ENCODE measurements at regions not wholly inside any gene's neighbourhood (a gene's known extent, or its start where the extent isn't known, plus 50 kb on each side); places are given as distances from the start of the nearest gene placed in this dataset.

DNA sequence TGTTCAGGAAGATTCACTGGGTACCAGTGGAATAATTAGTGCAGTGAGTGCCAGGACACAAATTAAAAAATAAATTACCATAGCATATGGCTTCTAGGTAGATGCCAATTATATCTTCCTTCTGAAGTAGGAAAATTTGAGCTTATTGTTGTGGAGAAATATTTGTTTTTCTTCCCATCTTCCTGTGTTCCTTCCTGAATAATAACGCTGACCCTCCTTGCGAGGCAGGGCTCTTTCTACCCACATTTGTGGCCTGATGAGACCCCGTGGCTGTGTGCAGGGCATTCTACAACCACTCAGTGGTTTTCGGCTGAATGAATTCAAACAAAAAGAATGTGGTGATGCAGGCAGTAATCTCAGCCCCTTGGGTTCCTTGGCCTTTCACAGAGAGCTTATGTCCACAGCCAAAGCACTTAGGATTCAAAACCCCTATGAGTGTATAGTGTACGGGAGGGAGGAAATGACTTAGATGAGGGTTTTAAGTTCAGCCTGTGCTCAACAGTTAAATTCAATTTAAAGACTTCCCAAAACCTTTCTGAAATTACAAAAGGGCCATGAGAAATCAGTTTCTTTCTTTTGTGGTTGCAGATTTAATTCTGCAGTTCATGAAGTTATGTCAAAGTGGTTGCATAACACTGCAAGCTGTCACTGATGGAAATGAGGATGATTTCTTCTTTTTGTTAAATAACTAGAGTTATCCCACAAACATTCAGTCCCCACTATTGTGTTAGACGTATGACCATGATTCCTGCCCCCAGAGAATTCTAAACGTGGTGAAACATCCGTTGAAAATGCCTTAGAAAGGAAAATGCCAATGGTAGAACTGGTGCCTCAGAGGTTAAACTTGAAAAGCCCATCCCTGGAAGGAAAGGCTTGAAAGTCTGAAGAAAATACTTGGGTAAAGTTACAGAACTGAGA lies 255.3 kb downstream of the FZD1 start:
- intact Hi-C loops (cut with micrococcal nuclease): no loop called here
- Histone ChIP-seq H3K9me3 (replicated peaks) (no peaks in the 10 kb centered on the region), H3K36me3 (no peaks in the 10 kb centered on the region), H3K4me3 (no peak overlapping the region), H3K27me3 (ENCODE audit: low read depth) (no peaks in the 10 kb centered on the region), H3K27ac (replicated peaks) (no peak overlapping the region), H3K4me1 (no peaks in the 10 kb centered on the region)
- no peak for DNase-seq
- TF ChIP-seq, protein P1, sequence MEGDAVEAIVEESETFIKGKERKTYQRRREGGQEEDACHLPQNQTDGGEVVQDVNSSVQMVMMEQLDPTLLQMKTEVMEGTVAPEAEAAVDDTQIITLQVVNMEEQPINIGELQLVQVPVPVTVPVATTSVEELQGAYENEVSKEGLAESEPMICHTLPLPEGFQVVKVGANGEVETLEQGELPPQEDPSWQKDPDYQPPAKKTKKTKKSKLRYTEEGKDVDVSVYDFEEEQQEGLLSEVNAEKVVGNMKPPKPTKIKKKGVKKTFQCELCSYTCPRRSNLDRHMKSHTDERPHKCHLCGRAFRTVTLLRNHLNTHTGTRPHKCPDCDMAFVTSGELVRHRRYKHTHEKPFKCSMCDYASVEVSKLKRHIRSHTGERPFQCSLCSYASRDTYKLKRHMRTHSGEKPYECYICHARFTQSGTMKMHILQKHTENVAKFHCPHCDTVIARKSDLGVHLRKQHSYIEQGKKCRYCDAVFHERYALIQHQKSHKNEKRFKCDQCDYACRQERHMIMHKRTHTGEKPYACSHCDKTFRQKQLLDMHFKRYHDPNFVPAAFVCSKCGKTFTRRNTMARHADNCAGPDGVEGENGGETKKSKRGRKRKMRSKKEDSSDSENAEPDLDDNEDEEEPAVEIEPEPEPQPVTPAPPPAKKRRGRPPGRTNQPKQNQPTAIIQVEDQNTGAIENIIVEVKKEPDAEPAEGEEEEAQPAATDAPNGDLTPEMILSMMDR (IDR thresholded peaks at IDR 0.05; ENCODE audit: borderline replicate concordance): no peak

DNA sequence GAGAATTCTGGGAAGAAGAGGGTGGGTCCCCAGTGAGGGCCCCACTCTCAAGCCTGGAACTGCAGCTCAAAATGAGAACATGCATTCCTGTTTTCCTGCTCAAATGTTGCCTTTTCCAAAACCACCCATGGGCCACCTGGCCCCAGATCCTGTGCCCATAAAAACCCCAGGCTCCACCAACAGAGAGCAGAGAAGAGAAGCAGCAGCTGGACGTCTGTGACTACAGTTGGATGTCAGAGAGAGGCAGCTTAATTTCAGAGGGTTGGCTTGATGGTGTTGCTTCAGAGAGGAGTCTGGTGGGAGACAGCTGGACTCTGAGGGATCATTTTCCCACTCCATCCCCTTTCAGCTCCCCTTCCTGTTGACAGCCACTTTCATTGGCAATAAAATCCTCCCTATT lies 256.4 kb downstream of the FZD1 start:
- no peak overlapping the region for H3K27ac ChIP-seq (replicated peaks)
- no peaks in the 10 kb centered on the region for H3K4me1 ChIP-seq
- no peaks in the 10 kb centered on the region for H3K27me3 ChIP-seq (ENCODE audit: low read depth)
- no peaks in the 10 kb centered on the region for H3K36me3 ChIP-seq
- H3K4me3 ChIP-seq: no peak overlapping the region
- intact Hi-C loops (cut with micrococcal nuclease): no loop called here
- TF ChIP-seq, protein P1 (IDR thresholded peaks at IDR 0.05; ENCODE audit: borderline replicate concordance): no peak
- DNase-seq: no peak
- H3K9me3 ChIP-seq (replicated peaks): no peaks in the 10 kb centered on the region

DNA sequence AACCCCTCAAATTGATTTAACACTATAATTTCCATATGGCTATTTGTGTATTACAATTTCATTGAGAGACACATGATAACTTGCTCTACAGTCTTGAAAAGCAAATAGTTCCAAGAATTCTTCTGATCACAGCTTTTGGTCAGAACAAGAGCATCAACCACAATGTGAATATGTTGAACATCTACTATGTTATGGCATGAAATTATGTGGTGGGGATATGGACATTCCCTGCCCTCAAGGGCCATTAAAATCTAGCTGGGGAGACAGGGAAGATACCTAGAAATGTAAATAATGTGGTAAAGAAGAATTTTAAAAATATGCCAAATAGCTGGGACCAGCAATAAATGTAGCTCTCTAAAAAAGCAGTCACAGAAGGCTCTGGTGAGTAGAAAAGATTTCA lies 262.2 kb downstream of the FZD1 start:
- DNase-seq: no peak
- TF ChIP-seq, protein P1 (IDR thresholded peaks at IDR 0.05; ENCODE audit: borderline replicate concordance): no peak
- no peak overlapping the region for H3K27ac ChIP-seq (replicated peaks)
- H3K4me1 ChIP-seq: no peaks in the 10 kb centered on the region
- no peak overlapping the region for H3K4me3 ChIP-seq
- peaks cover 27% of the 10 kb centered on the region for H3K9me3 ChIP-seq (replicated peaks)
- intact Hi-C loops (cut with micrococcal nuclease): no loop called here
- no peaks in the 10 kb centered on the region for H3K36me3 ChIP-seq
- no peaks in the 10 kb centered on the region for H3K27me3 ChIP-seq (ENCODE audit: low read depth)

DNA sequence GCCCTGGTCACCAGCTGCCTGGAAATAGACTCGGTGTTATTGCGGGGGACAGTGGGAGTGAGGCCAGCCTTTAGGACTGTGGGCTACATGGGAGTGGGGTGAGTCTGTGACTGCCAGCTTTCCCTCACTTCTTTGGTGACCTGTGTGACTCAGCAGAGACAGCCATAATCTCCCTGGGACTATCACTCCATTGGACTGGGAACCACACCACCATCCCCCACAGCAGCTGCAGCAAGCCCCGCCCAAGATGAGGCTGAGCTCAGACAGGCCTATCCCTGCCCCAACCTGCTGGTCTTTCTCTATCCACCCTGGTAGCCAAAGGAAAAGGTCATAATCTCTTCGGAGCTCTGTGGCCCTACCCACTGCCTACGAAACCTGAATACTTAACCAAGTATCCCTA lies 263.2 kb downstream of the FZD1 start:
- H3K9me3 ChIP-seq (replicated peaks): peaks cover 37% of the 10 kb centered on the region
- H3K4me1 ChIP-seq: no peaks in the 10 kb centered on the region
- H3K27ac ChIP-seq (replicated peaks): no peak overlapping the region
- no peaks in the 10 kb centered on the region for H3K27me3 ChIP-seq (ENCODE audit: low read depth)
- no peak for DNase-seq
- intact Hi-C loops (cut with micrococcal nuclease): no loop called here
- TF ChIP-seq, protein P1 (IDR thresholded peaks at IDR 0.05; ENCODE audit: borderline replicate concordance): no peak
- H3K4me3 ChIP-seq: no peak overlapping the region
- H3K36me3 ChIP-seq: no peaks in the 10 kb centered on the region

DNA sequence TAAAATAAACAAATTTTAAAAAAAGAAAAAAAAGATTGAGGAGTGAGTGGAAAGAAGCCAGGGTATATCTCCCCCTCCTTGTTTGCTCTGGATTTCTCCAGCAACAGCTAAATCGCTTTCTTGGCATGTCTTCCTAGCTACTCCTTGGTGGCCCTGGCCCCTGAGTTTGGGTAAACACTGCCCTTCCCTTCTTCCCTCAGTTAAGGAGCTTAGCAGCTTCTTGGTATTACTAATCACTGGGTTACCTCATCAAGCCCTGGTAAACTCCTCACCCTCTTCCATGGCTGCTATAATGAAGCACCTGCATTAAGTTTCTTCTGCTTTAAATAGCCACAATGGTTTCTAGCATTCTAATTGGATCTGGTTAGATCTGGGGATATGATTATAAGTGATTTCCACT lies 269.8 kb downstream of the FZD1 start:
- Histone ChIP-seq H3K4me1 (no peaks in the 10 kb centered on the region), H3K9me3 (replicated peaks) (peaks cover 39% of the 10 kb centered on the region), H3K36me3 (no peaks in the 10 kb centered on the region), H3K4me3 (no peak overlapping the region), H3K27me3 (ENCODE audit: low read depth) (no peaks in the 10 kb centered on the region), H3K27ac (replicated peaks) (no peak overlapping the region)
- intact Hi-C loops (cut with micrococcal nuclease): no loop called here
- DNase-seq: no peak
- TF ChIP-seq, protein P1 (IDR thresholded peaks at IDR 0.05; ENCODE audit: borderline replicate concordance): no peak
